GM23248 (cell line): ENCODE measurements at regions not wholly inside any gene's neighbourhood (a gene's known extent, or its start where the extent isn't known, plus 50 kb on each side); places are given as distances from the start of the nearest gene placed in this dataset.

ENCODE experiments used
- DNase-seq: peaks from one replicate; pipeline ENCODE4 v3.0.0-alpha.2; 2015
- H2AFZ ChIP-seq: fragments of 200-600 bp; sonication (generic); 2 replicates; pipeline ENCODE4 v1.6.1; 2016; ENCODE audit warnings: antibody characterized with exemption
- H3F3A ChIP-seq: fragments of 200-600 bp; sonication (generic); 2 replicates; pipeline ENCODE4 v1.6.1; 2016; ENCODE audit warnings: mild to moderate bottlenecking, antibody characterized with exemption, mixed run types; ENCODE audit not compliant: insufficient read depth
- H3K27ac ChIP-seq: fragments of 200-600 bp; sonication (generic); 2 replicates; pipeline ENCODE4 v1.5.1; 2016; ENCODE audit warnings: mild to moderate bottlenecking
- H3K27me3 ChIP-seq: fragments of 200-600 bp; sonication (generic); replicated peaks from 2 replicates; pipeline ENCODE4 v1.6.1; 2016; ENCODE audit warnings: mild to moderate bottlenecking; ENCODE audit not compliant: insufficient read depth
- H3K36me3 ChIP-seq: fragments of 200-600 bp; sonication (generic); 2 replicates; pipeline ENCODE4 v1.6.1; 2016; ENCODE audit warnings: low read depth, mild to moderate bottlenecking
- H3K4me1 ChIP-seq: fragments of 200-600 bp; sonication (generic); 2 replicates; pipeline ENCODE4 v1.6.1; 2016; ENCODE audit warnings: mild to moderate bottlenecking; ENCODE audit not compliant: insufficient read depth
- H3K4me2 ChIP-seq: fragments of 200-600 bp; sonication (generic); one replicate; pipeline ENCODE4 v1.6.1; 2016; ENCODE audit warnings: mild to moderate bottlenecking; ENCODE audit not compliant: unreplicated experiment
- H3K4me3 ChIP-seq: fragments of 200-600 bp; sonication (generic); 2 replicates; pipeline ENCODE4 v1.5.1; 2016; ENCODE audit warnings: mild to moderate bottlenecking
- H3K79me2 ChIP-seq: fragments of 200-600 bp; sonication (generic); 2 replicates; pipeline ENCODE4 v1.6.1; 2016; ENCODE audit warnings: mild to moderate bottlenecking; ENCODE audit not compliant: insufficient read depth
- H3K9ac ChIP-seq: fragments of 200-600 bp; sonication (generic); 2 replicates; pipeline ENCODE4 v1.6.1; 2016; ENCODE audit warnings: mild to moderate bottlenecking
- H3K9me2 ChIP-seq: fragments of 200-600 bp; sonication (generic); 2 replicates; pipeline ENCODE4 v1.6.1; 2016; ENCODE audit warnings: mixed run types, mild to moderate bottlenecking, moderate library complexity; ENCODE audit not compliant: insufficient read depth
- H3K9me3 ChIP-seq: fragments of 200-600 bp; sonication (generic); one replicate; pipeline ENCODE4 v1.6.1; 2017; ENCODE audit warnings: low read depth
- H4K20me1 ChIP-seq: fragments of 200-600 bp; sonication (generic); 2 replicates; pipeline ENCODE4 v1.6.0; 2016; ENCODE audit not compliant: insufficient read depth
- EZH2 ChIP-seq: fragments of 200-600 bp; sonication (generic); IDR thresholded peaks from 2 replicates; pipeline ENCODE4 v1.6.1; 2018; ENCODE audit warnings: antibody characterized with exemption, mild to moderate bottlenecking; ENCODE audit not compliant: insufficient read depth, poor library complexity, severe bottlenecking
- EZH2phosphoT487 ChIP-seq: fragments of 200-600 bp; sonication (generic); IDR thresholded peaks from 2 replicates; pipeline ENCODE4 v1.6.1; 2018; ENCODE audit warnings: antibody characterized with exemption, moderate library complexity, mild to moderate bottlenecking, low read depth; ENCODE audit not compliant: insufficient read depth
- WGBS, 2 experiments: methylation state at CpG; one replicate each; pipeline ENCODE4 v1.1.6; 2015 to 2017; ENCODE audit warnings: low lambda C conversion rate in 2 of 2, low coverage in 1 of 2; ENCODE audit errors: missing lambda C conversion rate in 2 of 2; 5-methylcytosine and 5-hydroxymethylcytosine counted together
- in situ Hi-C: fragments of 300-500 bp; cut with MboI; formaldehyde crosslinking; loops from 2 replicates; pipeline ENCODE4 v1.15.0; 2020

GRCh38 chr17:65398040-65398787 is 163.2 kb downstream of the AXIN2 start:
- Histone ChIP-seq H3K27me3 (peaks cover 17% of the 10 kb centered on the region; the same call in 1 of the 2 replicates), H3K36me3 (no peaks in the 10 kb centered on the region), H3K4me2 (no peak overlapping the region), H4K20me1 (no peaks in the 10 kb centered on the region), H3K9me3 (no peaks in the 10 kb centered on the region), H2AFZ (no peak overlapping the region), H3F3A (no peaks in the 10 kb centered on the region), H3K9ac (no peak overlapping the region), H3K27ac (no peak overlapping the region), H3K4me1 (no peaks in the 10 kb centered on the region; the same call in 1 of the 2 replicates), H3K79me2 (no peaks in the 10 kb centered on the region), H3K4me3 (no peak overlapping the region), H3K9me2 (no peaks in the 10 kb centered on the region)
- in situ Hi-C loops = no loop called here
- TF ChIP-seq EZH2 = no peak
- TF ChIP-seq EZH2phosphoT487 = no peak
- WGBS, 2 experiments = 66 to 70% methylated on average over 3 of the region's 3 CpGs
- peak; percentile 30 for DNase-seq

GRCh38 chr17:65395924-65396323 is 165.5 kb downstream of the AXIN2 start:
- WGBS, 2 experiments = 98 to 100% methylated on average over 1 of the region's 1 CpG
- no peak overlapping the region for H3K9ac ChIP-seq
- no peaks in the 10 kb centered on the region for H3K9me3 ChIP-seq
- no peak overlapping the region for H3K4me3 ChIP-seq
- no peaks in the 10 kb centered on the region for H4K20me1 ChIP-seq
- H3F3A ChIP-seq = no peaks in the 10 kb centered on the region
- DNase-seq = no peak
- in situ Hi-C loops = no loop called here
- no peak for TF ChIP-seq EZH2
- TF ChIP-seq EZH2phosphoT487 = no peak
- peaks cover 13% of the 10 kb centered on the region; the same call in 1 of the 2 replicates for H3K27me3 ChIP-seq
- no peak overlapping the region for H3K4me2 ChIP-seq
- H3K79me2 ChIP-seq = no peaks in the 10 kb centered on the region
- no peaks in the 10 kb centered on the region for H3K9me2 ChIP-seq
- H2AFZ ChIP-seq = no peak overlapping the region
- H3K27ac ChIP-seq = no peak overlapping the region
- H3K4me1 ChIP-seq = no peaks in the 10 kb centered on the region; the same call in 1 of the 2 replicates
- H3K36me3 ChIP-seq = no peaks in the 10 kb centered on the region

GRCh38 chr17:65394811-65395472 is 166.5 kb downstream of the AXIN2 start:
- no peak overlapping the region for H3K4me3 ChIP-seq
- WGBS, 2 experiments = 38 to 51% methylated on average over 3 of the region's 3 CpGs
- in situ Hi-C loops = no loop called here
- H3K4me2 ChIP-seq = no peak overlapping the region
- no peaks in the 10 kb centered on the region; the same call in 1 of the 2 replicates for H3K4me1 ChIP-seq
- no peaks in the 10 kb centered on the region for H3K9me3 ChIP-seq
- H3K36me3 ChIP-seq = no peaks in the 10 kb centered on the region
- H3K27me3 ChIP-seq = 0 out of 2 replicates have a peak, but pooled peaks cover 3% of the 10 kb centered on the region
- H4K20me1 ChIP-seq = no peaks in the 10 kb centered on the region
- TF ChIP-seq EZH2phosphoT487 (no peak), EZH2 (no peak)
- H3K27ac ChIP-seq = no peak overlapping the region
- peaks cover 8% of the 10 kb centered on the region for H3F3A ChIP-seq
- H3K79me2 ChIP-seq = no peaks in the 10 kb centered on the region
- no peak for DNase-seq
- no peak overlapping the region for H3K9ac ChIP-seq
- no peak overlapping the region for H2AFZ ChIP-seq
- H3K9me2 ChIP-seq = no peaks in the 10 kb centered on the region

GRCh38 chr17:65393514-65393913 is 167.9 kb downstream of the AXIN2 start:
- no peak for DNase-seq
- Histone ChIP-seq H3K4me3 (no peak overlapping the region), H3K79me2 (no peaks in the 10 kb centered on the region), H3K9me3 (no peaks in the 10 kb centered on the region), H3K9ac (no peak overlapping the region), H3K27ac (no peak overlapping the region), H3F3A (peaks cover 22% of the 10 kb centered on the region), H3K36me3 (no peaks in the 10 kb centered on the region), H3K9me2 (no peaks in the 10 kb centered on the region), H2AFZ (no peak overlapping the region), H3K4me2 (no peak overlapping the region), H3K4me1 (peaks cover 13% of the 10 kb centered on the region), H3K27me3 (no peaks in the 10 kb centered on the region), H4K20me1 (no peaks in the 10 kb centered on the region)
- in situ Hi-C loops = no loop called here
- 73% methylated on average over 4 of the region's 4 CpGs for WGBS, 2 experiments
- TF ChIP-seq EZH2phosphoT487 = no peak
- TF ChIP-seq EZH2 = no peak
